ENCODE measurements at regions not wholly inside any gene's neighbourhood (a gene's known extent, or its start where the extent isn't known, plus 50 kb on each side); places are given as distances from the start of the nearest gene placed in this dataset.
"Not testable (repeated sequence)": the region's sequence is repeated elsewhere in the genome, so short reads cannot be mapped to it uniquely, and the experiment has no call there.

- DNase-seq (ENCODE audit: low read depth), result no peak
- H3K4me3 ChIP-seq (ENCODE audit: low read depth, low read length), result no peak overlapping the region
- TF ChIP-seq, protein P1, sequence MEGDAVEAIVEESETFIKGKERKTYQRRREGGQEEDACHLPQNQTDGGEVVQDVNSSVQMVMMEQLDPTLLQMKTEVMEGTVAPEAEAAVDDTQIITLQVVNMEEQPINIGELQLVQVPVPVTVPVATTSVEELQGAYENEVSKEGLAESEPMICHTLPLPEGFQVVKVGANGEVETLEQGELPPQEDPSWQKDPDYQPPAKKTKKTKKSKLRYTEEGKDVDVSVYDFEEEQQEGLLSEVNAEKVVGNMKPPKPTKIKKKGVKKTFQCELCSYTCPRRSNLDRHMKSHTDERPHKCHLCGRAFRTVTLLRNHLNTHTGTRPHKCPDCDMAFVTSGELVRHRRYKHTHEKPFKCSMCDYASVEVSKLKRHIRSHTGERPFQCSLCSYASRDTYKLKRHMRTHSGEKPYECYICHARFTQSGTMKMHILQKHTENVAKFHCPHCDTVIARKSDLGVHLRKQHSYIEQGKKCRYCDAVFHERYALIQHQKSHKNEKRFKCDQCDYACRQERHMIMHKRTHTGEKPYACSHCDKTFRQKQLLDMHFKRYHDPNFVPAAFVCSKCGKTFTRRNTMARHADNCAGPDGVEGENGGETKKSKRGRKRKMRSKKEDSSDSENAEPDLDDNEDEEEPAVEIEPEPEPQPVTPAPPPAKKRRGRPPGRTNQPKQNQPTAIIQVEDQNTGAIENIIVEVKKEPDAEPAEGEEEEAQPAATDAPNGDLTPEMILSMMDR (IDR thresholded peaks at IDR 0.05; ENCODE audit: low read depth, low read length, missing control alignments), result no peak
- in situ Hi-C loops (cut with HindIII; ENCODE audit: low sequenced_read_pairs), result loop anchor here (5.0 kb wide), 1 partner anchor 352 kb away; the partner anchor contains the start of gene SNX18
Observed at GRCh38 chr5:54869691-54870090, 115.7 kb downstream of the ESM1 start.

GRCh38 chr5:54868511-54869483 lies 116.6 kb downstream of the ESM1 start:
- no peak for DNase-seq (ENCODE audit: low read depth)
- in situ Hi-C loops (cut with HindIII; ENCODE audit: low sequenced_read_pairs), result no loop called here
- TF ChIP-seq, protein P1 (IDR thresholded peaks at IDR 0.05; ENCODE audit: low read depth, low read length, missing control alignments), result no peak
- no peak overlapping the region for H3K4me3 ChIP-seq (ENCODE audit: low read depth, low read length)

- in situ Hi-C loops (cut with HindIII; ENCODE audit: low sequenced_read_pairs), result no loop called here
- DNase-seq (ENCODE audit: low read depth), result peak; percentile 67
- TF ChIP-seq, protein P1 (IDR thresholded peaks at IDR 0.05; ENCODE audit: low read depth, low read length, missing control alignments), result no peak
- H3K4me3 ChIP-seq (ENCODE audit: low read depth, low read length), result no peak overlapping the region
Observed at GRCh38 chr5:54867310-54867944, 118.0 kb downstream of the ESM1 start.

DNA sequence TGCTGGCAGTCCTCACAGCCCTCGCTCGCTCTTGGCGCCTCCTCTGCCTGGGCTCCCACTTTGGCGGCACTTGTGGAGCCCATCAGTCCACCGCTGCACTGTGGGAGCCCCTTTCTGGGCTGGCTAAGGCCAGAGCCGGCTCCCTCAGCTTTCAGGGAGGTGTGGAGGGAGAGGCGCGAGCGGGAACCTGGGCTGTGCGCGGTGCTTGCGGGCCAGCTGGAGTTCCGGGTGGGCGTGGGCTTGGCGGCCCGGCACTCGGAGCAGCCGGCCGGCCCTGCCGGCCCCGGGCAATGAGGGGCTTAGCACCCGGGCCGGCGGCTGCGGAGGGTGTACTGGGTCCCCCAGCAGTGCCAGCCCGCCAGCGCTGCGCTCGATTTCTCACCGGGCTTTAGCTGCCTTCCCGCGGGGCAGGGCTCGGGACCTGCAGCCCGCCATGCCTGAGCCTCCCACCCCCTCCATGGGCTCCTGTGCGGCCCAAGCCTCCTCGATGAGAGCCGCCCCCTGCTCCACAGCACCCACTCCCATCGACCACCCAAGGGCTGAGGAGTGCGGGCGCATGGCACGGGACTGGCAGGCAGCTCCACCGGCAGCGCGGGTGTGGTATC lies 120.4 kb downstream of the ESM1 start:
- H3K4me3 ChIP-seq (ENCODE audit: low read depth, low read length); DNase-seq (ENCODE audit: low read depth); in situ Hi-C loops (cut with HindIII; ENCODE audit: low sequenced_read_pairs): not testable (repeated sequence)

DNA sequence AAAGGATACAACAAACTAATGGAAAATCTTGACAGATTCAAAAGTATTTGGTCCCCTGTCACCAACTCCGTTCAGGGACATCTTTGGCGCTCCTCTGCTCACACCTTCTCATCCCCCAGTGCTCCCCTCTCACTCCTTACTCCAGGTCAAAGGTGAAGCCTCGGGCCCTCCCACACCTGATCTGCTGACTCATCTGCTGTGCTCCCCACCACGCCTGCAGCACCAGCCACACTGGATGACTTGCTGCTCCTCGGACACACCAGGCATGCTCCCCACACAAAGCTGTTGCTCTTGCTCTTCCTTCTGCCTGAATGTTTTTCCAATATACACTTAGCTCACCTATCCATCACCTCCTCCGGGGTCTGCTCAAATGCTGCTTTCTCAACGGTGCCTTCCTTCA lies 123.4 kb downstream of the ESM1 start:
- H3K4me3 ChIP-seq (ENCODE audit: low read depth, low read length), result no peak overlapping the region
- TF ChIP-seq, protein P1 (IDR thresholded peaks at IDR 0.05; ENCODE audit: low read depth, low read length, missing control alignments), result no peak
- DNase-seq (ENCODE audit: low read depth), result no peak
- in situ Hi-C loops (cut with HindIII; ENCODE audit: low sequenced_read_pairs), result no loop called here

DNA sequence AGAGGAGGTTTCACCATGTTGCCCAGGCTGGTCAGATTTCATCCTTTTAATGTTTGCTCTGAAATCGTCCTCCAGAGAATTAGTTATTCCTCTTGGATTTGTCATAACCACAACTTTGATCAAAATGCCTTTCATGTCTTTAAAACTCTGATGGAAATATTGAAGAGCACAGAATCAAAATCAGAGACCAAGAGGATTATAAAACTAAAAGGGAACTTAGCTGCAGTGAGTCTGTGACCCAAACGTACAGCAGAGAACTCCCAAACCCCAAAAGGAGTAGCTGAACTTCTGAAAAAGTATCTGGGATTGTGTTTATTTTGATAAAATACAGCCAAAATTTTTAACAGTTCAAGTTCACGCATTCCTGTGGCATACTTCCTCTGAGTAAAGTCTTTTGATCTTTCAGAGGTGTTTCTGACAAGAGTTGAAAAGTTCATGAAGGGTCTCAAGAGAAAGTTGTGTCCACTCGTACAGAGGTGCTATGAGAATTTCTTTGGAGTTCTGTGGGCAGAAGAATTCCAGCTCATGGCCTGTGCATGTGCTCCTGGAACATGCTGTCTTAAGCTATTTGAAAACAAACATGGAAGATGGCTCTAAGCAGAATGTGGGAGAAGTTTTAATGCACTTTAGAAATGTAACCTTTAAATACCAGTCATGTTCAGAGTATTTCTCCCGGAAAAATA lies 124.0 kb downstream of the ESM1 start:
- TF ChIP-seq, protein P1 (IDR thresholded peaks at IDR 0.05; ENCODE audit: low read depth, low read length, missing control alignments), result no peak
- in situ Hi-C loops (cut with HindIII; ENCODE audit: low sequenced_read_pairs), result no loop called here
- no peak overlapping the region for H3K4me3 ChIP-seq (ENCODE audit: low read depth, low read length)
- peak; percentile 63 for DNase-seq (ENCODE audit: low read depth)

All from astrocyte of the cerebellum (primary cell).